Endothelial cell of umbilical vein (primary cell): ENCODE measurements at regions not wholly inside any gene's neighbourhood (a gene's known extent, or its start where the extent isn't known, plus 50 kb on each side); places are given as distances from the start of the nearest gene placed in this dataset.

Experiments used
- CTCF ChIP-seq, 2 donors: IDR thresholded peaks; 1 replicate in 1 of 2; 2 replicates in 1 of 2; pipeline ENCODE4 v1.5.1; 2011; ENCODE audit warnings: low read length in 2 of 2, mild to moderate bottlenecking in 2 of 2, moderate library complexity in 2 of 2, control low read depth in 1 of 2, inconsistent platforms in 1 of 2, low read depth in 1 of 2; ENCODE audit not compliant: insufficient read depth in 1 of 2; ENCODE audit errors: extremely low read depth in 1 of 2
- EZH2 ChIP-seq: IDR thresholded peaks from 2 replicates; pipeline ENCODE4 v1.6.1; 2012; ENCODE audit warnings: borderline replicate concordance, low read depth, mild to moderate bottlenecking, moderate library complexity, low read length, inconsistent platforms; ENCODE audit not compliant: severe bottlenecking
- FOS ChIP-seq: IDR thresholded peaks from 2 replicates; pipeline ENCODE4 v1.6.1; 2011; ENCODE audit warnings: mild to moderate bottlenecking, low read length, moderate library complexity, borderline replicate concordance; ENCODE audit not compliant: insufficient read depth
- JUN ChIP-seq: IDR thresholded peaks from 2 replicates; pipeline ENCODE4 v1.6.1; 2011; ENCODE audit warnings: borderline replicate concordance, low read depth; ENCODE audit not compliant: insufficient read length, insufficient read depth
- MYC ChIP-seq: IDR thresholded peaks from one replicate; pipeline ENCODE4 v1.6.1; 2011; ENCODE audit warnings: mild to moderate bottlenecking, low read depth, low read length
- POLR2A ChIP-seq: IDR thresholded peaks from 2 replicates; pipeline ENCODE4 v1.6.1; 2012; ENCODE audit warnings: low read depth, mild to moderate bottlenecking, control low read depth, low read length
- POLR2AphosphoS5 ChIP-seq: IDR thresholded peaks from 2 replicates; pipeline ENCODE4 v1.6.1; 2012; ENCODE audit warnings: low read depth, mild to moderate bottlenecking, control low read depth, low read length, moderate library complexity; ENCODE audit not compliant: insufficient read depth

GRCh38 chr22:47259049-47259448, 496.6 kb downstream of the TBC1D22A start:
- TF ChIP-seq JUN: no peak
- no peak for TF ChIP-seq MYC
- TF ChIP-seq EZH2: no peak
- TF ChIP-seq POLR2AphosphoS5: no peak
- no peak for TF ChIP-seq POLR2A
- TF ChIP-seq CTCF (IDR thresholded peaks at IDR 0.05; ENCODE audit: extremely low read depth in 1 of 2, insufficient read depth in 1 of 2, low read depth in 1 of 2, low read length in 2 of 2): no peak
- no peak for TF ChIP-seq FOS
